CD4-positive, alpha-beta memory T cell (primary cell): ENCODE measurements at regions not wholly inside any gene's neighbourhood (a gene's known extent, or its start where the extent isn't known, plus 50 kb on each side); places are given as distances from the start of the nearest gene placed in this dataset.

ENCODE experiments used
- CTCF ChIA-PET: fragments of 350-600 bp; sonication (Branson Sonifier 250); formaldehyde crosslinking; loops from one replicate; lab custom pipeline; 2021; ENCODE audit warnings: inconsistent platforms; ENCODE audit not compliant: partially characterized antibody; lab: Charles Lee
- POLR2A ChIA-PET: fragments of 350-600 bp; sonication (Branson Sonifier 250); formaldehyde crosslinking; loops from one replicate; lab custom pipeline; 2021; ENCODE audit not compliant: partially characterized antibody; lab: Charles Lee
- DNase-seq, 5 donors: peaks; one replicate each; pipeline versions ENCODE4 v3.0.0 to v3.0.0-alpha.2; 2020 to 2022; ENCODE audit warnings: mixed read lengths in 1 of 5
- H3K27ac ChIP-seq: one replicate; pipeline ENCODE4 v1.7.0; 2013; ENCODE audit warnings: low read depth, low read length
- H3K27me3 ChIP-seq: 2 replicates; pipeline ENCODE4 v1.7.0; 2013; ENCODE audit warnings: mild to moderate bottlenecking, low read length, moderate library complexity; ENCODE audit not compliant: insufficient read depth
- H3K36me3 ChIP-seq: 2 replicates; pipeline ENCODE4 v1.7.0; 2013; ENCODE audit warnings: mild to moderate bottlenecking, low read length, moderate library complexity; ENCODE audit not compliant: insufficient read depth
- H3K4me1 ChIP-seq: 2 replicates; pipeline ENCODE4 v1.7.0; 2013; ENCODE audit warnings: mild to moderate bottlenecking, low read length, moderate library complexity; ENCODE audit not compliant: insufficient read depth
- H3K4me3 ChIP-seq, 2 donors: one replicate each; pipeline ENCODE4 v1.7.0; 2013; ENCODE audit warnings: low read length in 2 of 2, mild to moderate bottlenecking in 1 of 2
- H3K9me3 ChIP-seq, 2 donors: one replicate each; pipeline ENCODE4 v1.7.0; 2013; ENCODE audit warnings: low read length in 2 of 2, control low read depth in 1 of 2; ENCODE audit not compliant: control insufficient read depth in 1 of 2
- H3K27ac Mint-ChIP-seq, 7 donors: one replicate each; pipeline ENCODE4 v1.8.0; 2020 to 2021; ENCODE audit warnings: mixed read lengths in 7 of 7, mild to moderate bottlenecking in 6 of 7, inconsistent platforms in 3 of 7, moderate library complexity in 3 of 7
- H3K27me3 Mint-ChIP-seq, 2 donors: one replicate each; pipeline ENCODE4 v1.8.0; 2020 to 2021; ENCODE audit warnings: mixed read lengths in 2 of 2
- H3K36me3 Mint-ChIP-seq, 2 donors: one replicate each; pipeline ENCODE4 v1.8.0; 2020 to 2021; ENCODE audit warnings: mixed read lengths in 2 of 2, inconsistent platforms in 1 of 2, mild to moderate bottlenecking in 1 of 2
- H3K4me1 Mint-ChIP-seq, 4 donors: one replicate each; pipeline ENCODE4 v1.8.0; 2020 to 2021; ENCODE audit warnings: mixed read lengths in 4 of 4, mild to moderate bottlenecking in 1 of 4
- H3K4me3 Mint-ChIP-seq, 8 donors: one replicate each; pipeline ENCODE4 v1.8.0; 2020 to 2021; ENCODE audit warnings: mixed read lengths in 8 of 8, mild to moderate bottlenecking in 7 of 8, moderate library complexity in 6 of 8, inconsistent platforms in 3 of 8
- H3K9me3 Mint-ChIP-seq, 8 donors: one replicate each; pipeline ENCODE4 v1.8.0; 2020 to 2021; ENCODE audit warnings: mixed read lengths in 8 of 8, mild to moderate bottlenecking in 5 of 8, inconsistent platforms in 3 of 8, moderate library complexity in 1 of 8
- intact Hi-C: fragments of 100-400 bp; cut with micrococcal nuclease; formaldehyde crosslinking; loops from one replicate; pipeline ENCODE4 v1.15.1; 2023

GRCh38 chr14:94700336-94700735 is 69.6 kb downstream of the GSC start:
- Histone ChIP-seq H3K4me1 (no peaks in the 10 kb centered on the region), H3K4me3 (no peak overlapping the region), H3K27ac (no peak overlapping the region), H3K36me3 (no peaks in the 10 kb centered on the region), H3K9me3 (no peaks in the 10 kb centered on the region), H3K27me3 (no peaks in the 10 kb centered on the region)
- no peaks in the 10 kb centered on the region for H3K4me1 Mint-ChIP-seq
- ChIA-PET CTCF (no interaction called here), POLR2A (no interaction called here)
- no peaks in the 10 kb centered on the region for H3K36me3 Mint-ChIP-seq
- no peaks in the 10 kb centered on the region for H3K9me3 Mint-ChIP-seq
- peaks cover 5 to 8% of the 10 kb centered on the region in 2 donors for H3K27me3 Mint-ChIP-seq
- no peak overlapping the region for H3K4me3 Mint-ChIP-seq
- no peak for DNase-seq
- intact Hi-C loops, result no loop called here
- no peak overlapping the region for H3K27ac Mint-ChIP-seq

DNA sequence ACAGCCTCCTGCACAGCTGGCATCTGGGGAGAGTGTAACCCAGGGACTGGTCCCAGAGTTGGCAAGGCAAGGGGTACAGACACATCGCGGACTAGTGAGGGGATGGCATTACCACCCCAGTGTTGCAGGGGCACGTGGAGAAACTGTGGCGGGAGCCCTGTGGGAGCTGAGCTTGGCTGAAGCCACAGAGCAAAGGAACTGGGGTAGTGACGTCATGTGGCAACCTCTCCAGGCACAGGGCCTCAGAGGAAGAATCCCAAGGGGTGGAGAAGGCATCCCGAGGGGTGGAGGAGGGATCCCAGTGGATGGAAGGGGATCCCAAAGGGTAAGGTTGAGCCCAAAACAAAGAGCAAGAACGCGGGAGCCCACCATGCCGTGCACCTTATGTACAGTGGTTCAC is 70.1 kb downstream of the GSC start:
- Mint-ChIP-seq H3K27me3 (peaks cover 5 to 8% of the 10 kb centered on the region in 2 donors), H3K36me3 (no peaks in the 10 kb centered on the region), H3K27ac (no peak overlapping the region), H3K9me3 (no peaks in the 10 kb centered on the region), H3K4me1 (no peaks in the 10 kb centered on the region), H3K4me3 (no peak overlapping the region)
- Histone ChIP-seq H3K4me3 (no peak overlapping the region), H3K27ac (no peak overlapping the region), H3K9me3 (no peaks in the 10 kb centered on the region), H3K27me3 (no peaks in the 10 kb centered on the region), H3K36me3 (no peaks in the 10 kb centered on the region), H3K4me1 (no peaks in the 10 kb centered on the region)
- intact Hi-C loops, result no loop called here
- ChIA-PET POLR2A (no interaction called here), CTCF (no interaction called here)
- no peak for DNase-seq

- H3K27me3 Mint-ChIP-seq, result peaks cover 5 to 8% of the 10 kb centered on the region in 2 donors
- no peaks in the 10 kb centered on the region for H3K36me3 Mint-ChIP-seq
- no peaks in the 10 kb centered on the region for H3K9me3 ChIP-seq
- H3K4me1 ChIP-seq, result no peaks in the 10 kb centered on the region
- H3K9me3 Mint-ChIP-seq, result no peaks in the 10 kb centered on the region
- H3K4me3 Mint-ChIP-seq, result no peak overlapping the region
- H3K27ac Mint-ChIP-seq, result no peak overlapping the region
- ChIA-PET POLR2A (no interaction called here), CTCF (interaction anchor here (0.7 to 1.1 kb wide), 2 partner anchors 8 to 10 kb away, joined by 3 read pairs; no protein-coding TSS in a partner anchor)
- no peak overlapping the region for H3K27ac ChIP-seq
- no peak for DNase-seq
- H3K4me1 Mint-ChIP-seq, result no peaks in the 10 kb centered on the region
- intact Hi-C loops, result no loop called here
- H3K27me3 ChIP-seq, result no peaks in the 10 kb centered on the region
- no peak overlapping the region for H3K4me3 ChIP-seq
- H3K36me3 ChIP-seq, result no peaks in the 10 kb centered on the region
Observed at GRCh38 chr14:94697773-94698556, 71.9 kb downstream of the GSC start.

GRCh38 chr14:94696518-94696917 is 73.4 kb downstream of the GSC start:
- Histone ChIP-seq H3K9me3 (no peaks in the 10 kb centered on the region), H3K27ac (no peak overlapping the region), H3K27me3 (no peaks in the 10 kb centered on the region), H3K4me3 (no peak overlapping the region), H3K36me3 (no peaks in the 10 kb centered on the region), H3K4me1 (no peaks in the 10 kb centered on the region)
- Mint-ChIP-seq H3K36me3 (no peaks in the 10 kb centered on the region), H3K9me3 (no peaks in the 10 kb centered on the region), H3K4me3 (no peak overlapping the region), H3K27ac (no peak overlapping the region), H3K27me3 (peaks cover 5 to 8% of the 10 kb centered on the region in 2 donors), H3K4me1 (no peaks in the 10 kb centered on the region)
- no peak for DNase-seq
- ChIA-PET CTCF (no interaction called here), POLR2A (no interaction called here)
- intact Hi-C loops, result no loop called here

- H3K4me1 ChIP-seq, result no peaks in the 10 kb centered on the region
- Mint-ChIP-seq H3K4me1 (peaks cover 0 to under 1% (median 0%) of the 10 kb centered on the region in 4 donors), H3K27ac (no peak overlapping the region), H3K27me3 (peaks cover 8 to 9% of the 10 kb centered on the region in 2 donors), H3K9me3 (no peaks in the 10 kb centered on the region), H3K36me3 (no peaks in the 10 kb centered on the region), H3K4me3 (no peak overlapping the region)
- ChIA-PET CTCF (no interaction called here), POLR2A (no interaction called here)
- no peaks in the 10 kb centered on the region for H3K36me3 ChIP-seq
- H3K9me3 ChIP-seq, result no peaks in the 10 kb centered on the region
- H3K4me3 ChIP-seq, result no peak overlapping the region
- H3K27ac ChIP-seq, result no peak overlapping the region
- no peaks in the 10 kb centered on the region for H3K27me3 ChIP-seq
- no peak for DNase-seq
- intact Hi-C loops, result no loop called here
Observed at GRCh38 chr14:94695231-94695630, 74.7 kb downstream of the GSC start.

DNA sequence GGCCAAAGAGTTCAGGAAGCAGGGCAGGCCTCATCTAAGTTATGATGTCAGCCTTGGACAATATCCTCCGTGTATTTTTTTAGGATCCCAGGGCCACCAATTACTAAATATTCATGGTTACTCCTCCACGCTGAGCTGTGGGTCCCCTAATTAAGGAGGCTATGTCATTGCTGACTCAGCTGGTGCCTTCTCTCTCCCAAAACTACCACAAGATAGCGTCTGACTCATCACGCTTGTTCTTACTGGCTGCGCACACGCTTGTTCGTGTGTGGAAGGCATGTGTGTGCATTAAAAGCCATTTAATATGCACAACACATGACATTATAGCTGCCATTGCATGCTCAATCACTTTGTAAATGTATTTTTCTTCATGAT is 78.3 kb downstream of the GSC start:
- no peak overlapping the region for H3K27ac ChIP-seq
- ChIA-PET CTCF (interaction anchor here (0.7 to 2.3 kb wide), 4 partner anchors 9 to 409 kb away, joined by 3 to 12 read pairs (median 4); no protein-coding TSS in a partner anchor), POLR2A (no interaction called here)
- no peaks in the 10 kb centered on the region for H3K36me3 Mint-ChIP-seq
- no peaks in the 10 kb centered on the region for H3K36me3 ChIP-seq
- H3K4me1 ChIP-seq, result peaks cover 6% of the 10 kb centered on the region
- no peak overlapping the region for H3K27ac Mint-ChIP-seq
- no peak overlapping the region for H3K4me3 ChIP-seq
- H3K4me1 Mint-ChIP-seq, result peaks cover 0 to 3% (median 0%) of the 10 kb centered on the region in 4 donors
- H3K27me3 ChIP-seq, result no peaks in the 10 kb centered on the region
- no peaks in the 10 kb centered on the region for H3K9me3 Mint-ChIP-seq
- no peaks in the 10 kb centered on the region for H3K9me3 ChIP-seq
- DNase-seq, result no peak
- H3K27me3 Mint-ChIP-seq, result peaks cover 6 to 12% of the 10 kb centered on the region in 2 donors
- H3K4me3 Mint-ChIP-seq, result no peak overlapping the region
- intact Hi-C loops, result no loop called here

- intact Hi-C loops, result no loop called here
Observed at GRCh38 chr14:94690896-94691659, 78.8 kb downstream of the GSC start.

More at GRCh38 chr14:94690896-94691659, 78.8 kb downstream of the GSC start:
- Mint-ChIP-seq H3K9me3 (no peaks in the 10 kb centered on the region), H3K4me1 (peaks cover 0 to 3% (median 0%) of the 10 kb centered on the region in 4 donors), H3K27me3 (peaks cover 6 to 12% of the 10 kb centered on the region in 2 donors), H3K27ac (no peak overlapping the region), H3K36me3 (no peaks in the 10 kb centered on the region), H3K4me3 (no peak overlapping the region)
- Histone ChIP-seq H3K4me1 (peaks cover 6% of the 10 kb centered on the region), H3K9me3 (no peaks in the 10 kb centered on the region), H3K27me3 (no peaks in the 10 kb centered on the region), H3K27ac (no peak overlapping the region), H3K36me3 (no peaks in the 10 kb centered on the region), H3K4me3 (no peak overlapping the region)
- ChIA-PET POLR2A (no interaction called here), CTCF (interaction anchor here (0.7 to 2.3 kb wide), 7 partner anchors 8 to 409 kb away, joined by 3 to 12 read pairs (median 3); no protein-coding TSS in a partner anchor)
- no peak for DNase-seq
